HUES6 (cell line): ENCODE measurements at regions not wholly inside any gene's neighbourhood (a gene's known extent, or its start where the extent isn't known, plus 50 kb on each side); places are given as distances from the start of the nearest gene placed in this dataset.

Experiments
- H3K27ac ChIP-seq: 2 replicates; pipeline ENCODE4 v1.7.0; 2013; ENCODE audit warnings: low read depth, mild to moderate bottlenecking, low read length, inconsistent platforms
- H3K27me3 ChIP-seq: 2 replicates; pipeline ENCODE4 v1.6.1; 2013; ENCODE audit warnings: low read length; ENCODE audit not compliant: control insufficient read depth, insufficient read depth
- H3K36me3 ChIP-seq: 2 replicates; pipeline ENCODE4 v1.6.1; 2013; ENCODE audit warnings: low read length; ENCODE audit not compliant: control insufficient read depth, insufficient read depth
- H3K4me1 ChIP-seq: 2 replicates; pipeline ENCODE4 v1.6.1; 2013; ENCODE audit warnings: low read length; ENCODE audit not compliant: control insufficient read depth, insufficient read depth
- H3K4me3 ChIP-seq: 2 replicates; pipeline ENCODE4 v1.5.1; 2013; ENCODE audit warnings: low read depth, low read length
- H3K9ac ChIP-seq: one replicate; pipeline ENCODE4 v1.6.1; 2013; ENCODE audit warnings: mild to moderate bottlenecking, low read length
- H3K9me3 ChIP-seq: 2 replicates; pipeline ENCODE4 v1.6.1; 2013; ENCODE audit warnings: low read depth, low read length; ENCODE audit not compliant: control insufficient read depth, insufficient read depth

GRCh38 chr11:29024386-29024785 lies 916.2 kb downstream of the METTL15 start:
- Histone ChIP-seq H3K27me3 (no peaks in the 10 kb centered on the region), H3K4me1 (no peaks in the 10 kb centered on the region), H3K9ac (no peak overlapping the region), H3K36me3 (no peaks in the 10 kb centered on the region), H3K27ac (no peak overlapping the region), H3K9me3 (peaks cover 14% of the 10 kb centered on the region), H3K4me3 (no peak overlapping the region)

- no peaks in the 10 kb centered on the region for H3K4me1 ChIP-seq
- H3K27ac ChIP-seq, result no peak overlapping the region
- H3K27me3 ChIP-seq, result no peaks in the 10 kb centered on the region
- H3K36me3 ChIP-seq, result no peaks in the 10 kb centered on the region
- H3K9ac ChIP-seq, result no peak overlapping the region
- peaks cover 8% of the 10 kb centered on the region for H3K9me3 ChIP-seq
- no peak overlapping the region for H3K4me3 ChIP-seq
Observed at GRCh38 chr11:29023761-29024160, 915.6 kb downstream of the METTL15 start.

GRCh38 chr11:29022676-29023075 lies 914.5 kb downstream of the METTL15 start:
- Histone ChIP-seq H3K27ac (no peak overlapping the region), H3K4me3 (no peak overlapping the region), H3K9me3 (0 out of 2 replicates have a peak, but pooled peaks cover 2% of the 10 kb centered on the region)

DNA sequence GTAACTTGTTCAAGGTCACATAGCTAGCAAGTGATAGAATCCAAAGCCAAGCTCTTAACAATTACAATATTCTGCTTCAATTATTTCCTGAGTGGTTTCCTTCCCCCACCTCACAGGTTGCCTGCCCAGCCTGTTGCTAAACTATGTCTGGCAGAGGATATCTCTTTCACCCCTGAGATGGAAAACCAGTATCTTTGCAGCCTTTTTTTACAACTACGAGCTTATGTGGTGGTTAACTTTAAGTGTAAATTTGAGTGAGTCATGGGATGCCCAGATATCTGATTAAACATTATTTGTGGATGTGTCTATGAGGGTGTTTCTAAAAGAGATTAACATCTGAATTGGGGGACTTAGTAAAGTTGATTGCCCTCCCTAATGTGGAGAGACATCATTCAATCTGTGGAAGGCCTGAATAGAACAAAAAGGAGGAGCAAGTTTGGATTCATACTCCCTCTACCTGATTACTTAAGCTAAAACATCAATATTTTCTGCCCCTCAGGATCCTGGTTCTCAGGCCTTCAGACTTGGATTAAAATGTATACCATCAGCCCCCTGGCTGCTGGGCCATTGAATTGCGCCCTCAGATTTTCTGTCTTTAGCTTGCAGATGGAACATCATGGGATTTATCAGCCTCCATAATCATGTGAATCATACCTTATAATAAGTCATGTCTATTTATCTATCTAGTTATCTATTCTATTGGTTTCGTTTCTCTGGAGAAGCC lies 911.9 kb downstream of the METTL15 start:
- H3K4me3 ChIP-seq, result no peak overlapping the region
- no peaks in the 10 kb centered on the region for H3K27me3 ChIP-seq
- no peaks in the 10 kb centered on the region for H3K9me3 ChIP-seq
- no peak overlapping the region for H3K9ac ChIP-seq
- H3K4me1 ChIP-seq, result no peaks in the 10 kb centered on the region
- H3K27ac ChIP-seq, result no peak overlapping the region
- H3K36me3 ChIP-seq, result no peaks in the 10 kb centered on the region

More at GRCh38 chr11:29022676-29023075, 914.5 kb downstream of the METTL15 start:
- H3K4me1 ChIP-seq, result no peaks in the 10 kb centered on the region
- no peaks in the 10 kb centered on the region for H3K36me3 ChIP-seq
- H3K9ac ChIP-seq, result no peak overlapping the region
- H3K27me3 ChIP-seq, result no peaks in the 10 kb centered on the region

- H3K4me3 ChIP-seq, result no peak overlapping the region
- H3K27ac ChIP-seq, result no peak overlapping the region
- no peaks in the 10 kb centered on the region for H3K9me3 ChIP-seq
- no peak overlapping the region for H3K9ac ChIP-seq
- H3K27me3 ChIP-seq, result no peaks in the 10 kb centered on the region
- no peaks in the 10 kb centered on the region for H3K4me1 ChIP-seq
- H3K36me3 ChIP-seq, result no peaks in the 10 kb centered on the region
Observed at GRCh38 chr11:29018631-29019030, 910.4 kb downstream of the METTL15 start.

DNA sequence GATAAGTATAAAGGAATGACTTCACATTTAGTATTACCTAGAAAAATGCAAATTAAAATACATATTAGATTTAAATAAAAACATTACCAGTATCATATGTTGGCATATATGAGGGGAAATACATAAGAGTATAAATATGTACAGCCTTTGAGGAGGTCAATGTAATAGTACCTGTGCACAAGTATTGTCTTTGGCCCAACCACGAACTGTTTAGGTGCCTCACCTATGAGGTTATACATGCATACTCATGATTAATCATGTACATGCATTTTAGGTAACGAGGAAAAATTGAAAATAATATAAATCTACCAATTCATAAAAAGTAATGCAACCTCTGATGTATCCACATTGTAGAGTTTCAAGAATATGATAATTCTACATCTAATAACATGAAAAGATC lies 909.8 kb downstream of the METTL15 start:
- Histone ChIP-seq H3K27ac (no peak overlapping the region), H3K4me1 (no peaks in the 10 kb centered on the region), H3K36me3 (no peaks in the 10 kb centered on the region), H3K27me3 (no peaks in the 10 kb centered on the region), H3K9me3 (no peaks in the 10 kb centered on the region), H3K4me3 (no peak overlapping the region), H3K9ac (no peak overlapping the region)

GRCh38 chr11:29012507-29012906 lies 904.3 kb downstream of the METTL15 start:
- Histone ChIP-seq H3K27me3 (no peaks in the 10 kb centered on the region), H3K36me3 (no peaks in the 10 kb centered on the region), H3K9me3 (no peaks in the 10 kb centered on the region), H3K27ac (no peak overlapping the region), H3K4me1 (no peaks in the 10 kb centered on the region), H3K9ac (no peak overlapping the region), H3K4me3 (no peak overlapping the region)

DNA sequence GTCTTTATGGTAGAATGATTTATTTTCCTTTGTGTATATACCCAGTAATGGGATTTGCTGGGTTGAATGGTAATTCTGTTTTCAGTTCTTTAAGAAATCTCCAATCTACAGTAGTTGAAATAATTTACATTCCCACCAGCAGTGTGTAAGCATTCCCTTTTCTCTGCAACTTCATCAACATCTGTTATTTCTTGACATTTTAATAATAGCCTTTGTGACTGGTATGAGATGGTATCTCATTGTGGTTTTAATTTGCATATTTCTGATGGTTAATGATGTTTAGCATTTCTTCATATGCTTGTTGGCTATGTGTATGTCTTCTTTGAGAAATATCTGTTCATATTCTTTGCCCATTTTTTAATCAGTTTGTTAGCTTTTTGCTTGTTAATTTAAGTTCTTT lies 901.2 kb downstream of the METTL15 start:
- no peak overlapping the region for H3K9ac ChIP-seq
- no peaks in the 10 kb centered on the region for H3K9me3 ChIP-seq
- H3K27ac ChIP-seq, result no peak overlapping the region
- no peaks in the 10 kb centered on the region for H3K27me3 ChIP-seq
- H3K4me3 ChIP-seq, result no peak overlapping the region
- no peaks in the 10 kb centered on the region for H3K36me3 ChIP-seq
- H3K4me1 ChIP-seq, result no peaks in the 10 kb centered on the region

- H3K27ac ChIP-seq, result no peak overlapping the region
- no peaks in the 10 kb centered on the region for H3K36me3 ChIP-seq
- H3K27me3 ChIP-seq, result no peaks in the 10 kb centered on the region
- no peaks in the 10 kb centered on the region for H3K9me3 ChIP-seq
- no peak overlapping the region for H3K4me3 ChIP-seq
- H3K4me1 ChIP-seq, result no peaks in the 10 kb centered on the region
- H3K9ac ChIP-seq, result no peak overlapping the region
Observed at GRCh38 chr11:29008481-29008880, 900.3 kb downstream of the METTL15 start.

DNA sequence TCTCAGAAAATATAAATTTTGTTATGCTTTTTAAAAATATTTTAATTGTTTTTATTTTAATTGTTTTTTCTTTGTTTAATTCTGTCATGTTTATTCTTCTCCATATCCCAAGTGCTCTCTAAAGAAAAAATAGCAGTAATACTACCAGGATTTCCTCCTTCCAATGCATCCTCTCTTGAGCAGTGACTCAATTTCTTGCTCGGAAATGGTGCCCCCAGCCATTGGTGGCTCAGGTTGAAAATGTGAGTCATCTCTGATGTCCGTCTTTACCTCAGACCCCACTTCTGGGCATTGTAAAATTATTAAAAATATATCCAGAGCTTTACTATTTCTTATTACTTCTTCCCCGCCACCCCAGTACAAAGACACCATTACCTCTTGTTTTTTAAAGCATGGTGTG lies 898.5 kb downstream of the METTL15 start:
- no peak overlapping the region for H3K27ac ChIP-seq
- no peaks in the 10 kb centered on the region for H3K4me1 ChIP-seq
- no peaks in the 10 kb centered on the region for H3K9me3 ChIP-seq
- H3K9ac ChIP-seq, result no peak overlapping the region
- H3K36me3 ChIP-seq, result no peaks in the 10 kb centered on the region
- H3K4me3 ChIP-seq, result no peak overlapping the region
- H3K27me3 ChIP-seq, result no peaks in the 10 kb centered on the region

DNA sequence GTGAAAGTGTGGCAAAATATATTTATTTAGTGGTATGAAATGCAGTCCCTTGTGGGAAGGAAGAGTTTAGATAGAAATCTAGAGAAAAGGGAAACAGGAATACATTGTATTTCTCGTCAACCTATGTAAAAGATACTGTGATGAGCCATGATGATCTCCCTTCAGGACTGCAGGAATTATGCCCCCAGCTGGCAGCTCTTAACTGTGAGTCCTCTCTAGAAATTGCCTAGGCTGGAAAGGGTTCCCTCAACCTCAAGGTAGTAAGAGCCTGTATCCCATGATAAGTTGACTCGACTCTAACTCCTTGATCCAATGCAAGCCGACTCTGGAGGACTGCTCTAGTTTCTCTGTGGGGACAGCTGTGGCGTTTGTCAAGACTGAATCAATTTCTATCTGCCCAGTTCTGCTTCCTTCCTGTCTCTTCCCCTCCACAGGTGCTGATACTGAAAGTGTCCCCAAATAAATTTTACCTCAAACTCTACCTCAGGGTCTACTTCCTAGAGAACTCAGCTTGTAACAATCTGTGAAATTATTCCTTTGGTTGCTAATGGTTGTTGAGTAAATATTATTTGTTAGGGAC lies 897.3 kb downstream of the METTL15 start:
- Histone ChIP-seq H3K27me3 (no peaks in the 10 kb centered on the region), H3K9me3 (no peaks in the 10 kb centered on the region), H3K36me3 (no peaks in the 10 kb centered on the region), H3K4me1 (no peaks in the 10 kb centered on the region), H3K9ac (no peak overlapping the region), H3K4me3 (no peak overlapping the region), H3K27ac (no peak overlapping the region)
